Loucy (cell line): ENCODE measurements at regions not wholly inside any gene's neighbourhood (a gene's known extent, or its start where the extent isn't known, plus 50 kb on each side); places are given as distances from the start of the nearest gene placed in this dataset.

Experiments used
- H2AFZ ChIP-seq: fragments of 200-600 bp; sonication (generic); 2 replicates; pipeline ENCODE4 v1.6.0; 2016; ENCODE audit warnings: antibody characterized with exemption, mild to moderate bottlenecking, low read length, moderate library complexity
- H3F3A ChIP-seq: fragments of 200-600 bp; 2 replicates; pipeline ENCODE4 v1.6.0; 2016; ENCODE audit warnings: antibody characterized with exemption, low read depth, mild to moderate bottlenecking
- H3K27me3 ChIP-seq: fragments of 200-600 bp; sonication (generic); 2 replicates; pipeline ENCODE4 v1.6.1; 2014; ENCODE audit warnings: low read length, mild to moderate bottlenecking; ENCODE audit not compliant: insufficient read depth, poor library complexity, severe bottlenecking
- H3K36me3 ChIP-seq: fragments of 200-600 bp; sonication (generic); 2 replicates; pipeline ENCODE4 v1.6.1; 2016; ENCODE audit warnings: low read length; ENCODE audit not compliant: insufficient read depth
- H3K4me1 ChIP-seq: fragments of 200-600 bp; sonication (generic); 2 replicates; pipeline ENCODE4 v1.5.1; 2014; ENCODE audit warnings: low read length, mild to moderate bottlenecking; ENCODE audit not compliant: insufficient read depth, poor library complexity, severe bottlenecking
- H3K4me2 ChIP-seq: fragments of 200-600 bp; sonication (generic); 2 replicates; pipeline ENCODE4 v1.6.0; 2014; ENCODE audit warnings: antibody characterized with exemption, low read length, low read depth, mild to moderate bottlenecking; ENCODE audit not compliant: poor library complexity, severe bottlenecking
- H3K4me3 ChIP-seq: fragments of 200-600 bp; sonication (generic); 2 replicates; pipeline ENCODE4 v1.5.1; 2014; ENCODE audit warnings: low read length, mild to moderate bottlenecking, mixed read lengths; ENCODE audit not compliant: poor library complexity, severe bottlenecking
- H3K79me2 ChIP-seq: fragments of 200-600 bp; sonication (generic); 2 replicates; pipeline ENCODE4 v1.6.1; 2014; ENCODE audit warnings: low read length; ENCODE audit not compliant: insufficient read depth
- H3K9ac ChIP-seq: fragments of 200-600 bp; sonication (generic); 2 replicates; pipeline ENCODE4 v1.6.0; 2014; ENCODE audit warnings: mild to moderate bottlenecking, low read depth, low read length, moderate library complexity; ENCODE audit not compliant: poor library complexity, severe bottlenecking
- H3K9me2 ChIP-seq: fragments of 200-600 bp; sonication (generic); replicated peaks from 2 replicates; pipeline ENCODE4 v1.6.1; 2016; ENCODE audit warnings: low read depth, low read length, mixed read lengths
- H3K9me3 ChIP-seq: fragments of 200-600 bp; sonication (generic); 2 replicates; pipeline ENCODE4 v1.6.1; 2014; ENCODE audit warnings: mild to moderate bottlenecking, antibody characterized with exemption, low read length, low read depth; ENCODE audit not compliant: insufficient read depth
- H4K20me1 ChIP-seq: fragments of 200-600 bp; sonication (generic); 2 replicates; pipeline ENCODE4 v1.6.0; 2014; ENCODE audit warnings: antibody characterized with exemption, low read length, mild to moderate bottlenecking; ENCODE audit not compliant: insufficient read depth, poor library complexity, severe bottlenecking
- CTCF ChIP-seq: fragments of 200-600 bp; sonication (generic); conservative IDR thresholded peaks from 2 replicates; pipeline ENCODE4 v1.5.1; 2014; ENCODE audit warnings: mild to moderate bottlenecking, antibody characterized with exemption, low read length
- EZH2phosphoT487 ChIP-seq: fragments of 200-600 bp; IDR thresholded peaks from 2 replicates; pipeline ENCODE4 v1.6.1; 2018; ENCODE audit warnings: antibody characterized with exemption, mild to moderate bottlenecking, moderate library complexity, borderline replicate concordance

- Histone ChIP-seq H3K36me3 (no peaks in the 10 kb centered on the region), H2AFZ (no peak overlapping the region), H3K4me1 (no peaks in the 10 kb centered on the region), H3K9me3 (no peaks in the 10 kb centered on the region), H3K9ac (no peak overlapping the region), H3K9me2 (no peaks in the 10 kb centered on the region), H3K4me3 (no peak overlapping the region), H3K4me2 (no peak overlapping the region), H4K20me1 (no peaks in the 10 kb centered on the region), H3F3A (no peaks in the 10 kb centered on the region), H3K79me2 (no peaks in the 10 kb centered on the region), H3K27me3 (no peaks in the 10 kb centered on the region)
- no peak for TF ChIP-seq EZH2phosphoT487
- TF ChIP-seq CTCF: no peak
Measured at GRCh38 chr1:71273334-71273733, 192.5 kb upstream of the ZRANB2 start.

GRCh38 chr1:71270394-71270915, 189.6 kb upstream of the ZRANB2 start:
- Histone ChIP-seq H4K20me1 (no peaks in the 10 kb centered on the region), H3K36me3 (no peaks in the 10 kb centered on the region), H3K27me3 (no peaks in the 10 kb centered on the region), H3K9ac (no peak overlapping the region), H3F3A (no peaks in the 10 kb centered on the region), H3K79me2 (no peaks in the 10 kb centered on the region), H3K4me2 (no peak overlapping the region), H3K9me3 (no peaks in the 10 kb centered on the region), H3K4me3 (no peak overlapping the region), H3K9me2 (no peaks in the 10 kb centered on the region), H2AFZ (no peak overlapping the region), H3K4me1 (no peaks in the 10 kb centered on the region)
- TF ChIP-seq EZH2phosphoT487 (no peak), CTCF (no peak)

GRCh38 chr1:71269818-71270217, 189.0 kb upstream of the ZRANB2 start:
- Histone ChIP-seq H3K4me3 (no peak overlapping the region), H2AFZ (no peak overlapping the region), H3K9me2 (no peaks in the 10 kb centered on the region), H3K79me2 (no peaks in the 10 kb centered on the region), H3F3A (no peaks in the 10 kb centered on the region), H3K9ac (no peak overlapping the region), H3K9me3 (no peaks in the 10 kb centered on the region), H4K20me1 (no peaks in the 10 kb centered on the region), H3K36me3 (no peaks in the 10 kb centered on the region), H3K4me2 (no peak overlapping the region), H3K4me1 (no peaks in the 10 kb centered on the region), H3K27me3 (no peaks in the 10 kb centered on the region)
- TF ChIP-seq EZH2phosphoT487: no peak
- no peak for TF ChIP-seq CTCF
